HEK293 (cell line): ENCODE measurements at regions not wholly inside any gene's neighbourhood (a gene's known extent, or its start where the extent isn't known, plus 50 kb on each side); places are given as distances from the start of the nearest gene placed in this dataset.

Experiments used
- CTCF ChIA-PET: fragments of 350-600 bp; formaldehyde crosslinking; extraction: SDS; loops from one replicate; lab custom pipeline; 2021; ENCODE audit warnings: antibody characterized with exemption; lab: Yijun Ruan, JAX
- POLR2A ChIA-PET: fragments of 300-600 bp; formaldehyde crosslinking; extraction: SDS; loops from one replicate; lab custom pipeline; 2020; ENCODE audit warnings: antibody characterized with exemption, inconsistent platforms; lab: Yijun Ruan, JAX
- H3K27ac ChIP-seq: fragments of 200-500 bp; sonication (Bioruptor generic); 2 replicates; pipeline ENCODE4 v1.5.1; 2014; ENCODE audit warnings: low read depth, low read length, control low read depth, inconsistent platforms; ENCODE audit errors: extremely low read depth
- H3K36me3 ChIP-seq, 2 experiments: fragments of 200-500 bp in 1 of 2; sonication (Bioruptor generic) in 1 of 2; 1 replicate in 1 of 2; 2 replicates in 1 of 2; pipeline ENCODE4 v1.5.1; 2014 to 2017; ENCODE audit warnings: inconsistent platforms in 2 of 2, low read length in 2 of 2; ENCODE audit not compliant: control insufficient read depth in 2 of 2, insufficient read depth in 1 of 2
- H3K4me1 ChIP-seq: fragments of 200-500 bp; sonication (Bioruptor generic); 2 replicates; pipeline ENCODE4 v1.5.1; 2014; ENCODE audit warnings: mild to moderate bottlenecking, low read length, inconsistent platforms; ENCODE audit not compliant: control insufficient read depth, insufficient read depth
- H3K4me3 ChIP-seq: 2 replicates; pipeline ENCODE4 v1.5.1; 2011; ENCODE audit warnings: low read depth, mild to moderate bottlenecking, control low read depth, low read length, moderate library complexity
- H3K9me3 ChIP-seq: fragments of 200-500 bp; sonication (Bioruptor generic); 2 replicates; pipeline ENCODE4 v1.5.1; 2014; ENCODE audit warnings: low read depth, low read length, inconsistent platforms; ENCODE audit not compliant: control insufficient read depth, insufficient read depth
- GLI2 ChIP-seq: fragments of 450-650 bp; formaldehyde crosslinking; IDR thresholded peaks from 2 replicates; pipeline ENCODE4; 2017; ENCODE audit warnings: missing biosample characterization, missing genetic modification characterization, low read depth, borderline replicate concordance
- KLF9 ChIP-seq: fragments of 450-650 bp; formaldehyde crosslinking; IDR thresholded peaks from 2 replicates; pipeline ENCODE4 v1.5.1; 2016; ENCODE audit warnings: missing biosample characterization, missing genetic modification characterization, low read depth
- REPIN1 ChIP-seq: fragments of 450-650 bp; formaldehyde crosslinking; IDR thresholded peaks from 2 replicates; pipeline ENCODE4 v1.5.1; 2017; ENCODE audit warnings: missing biosample characterization, missing genetic modification characterization, low read depth
- WT1 ChIP-seq: fragments of 450-650 bp; formaldehyde crosslinking; IDR thresholded peaks from 2 replicates; pipeline ENCODE4 v1.5.1; 2016; ENCODE audit warnings: missing biosample characterization, missing genetic modification characterization
- ZEB2 ChIP-seq: fragments of 450-650 bp; formaldehyde crosslinking; IDR thresholded peaks from 2 replicates; pipeline ENCODE4 v1.5.1; 2016; ENCODE audit warnings: missing biosample characterization, missing genetic modification characterization
- ZNF112 ChIP-seq: fragments of 450-650 bp; formaldehyde crosslinking; IDR thresholded peaks from 2 replicates; pipeline ENCODE4 v1.5.0; 2017; ENCODE audit warnings: missing biosample characterization, missing genetic modification characterization
- ZNF114 ChIP-seq: fragments of 450-650 bp; formaldehyde crosslinking; IDR thresholded peaks from 2 replicates; pipeline ENCODE4 v1.5.0; 2017; ENCODE audit warnings: missing biosample characterization, missing genetic modification characterization
- ZNF133 ChIP-seq: fragments of 450-650 bp; formaldehyde crosslinking; IDR thresholded peaks from 2 replicates; pipeline ENCODE4 v1.5.1; 2016; ENCODE audit warnings: missing biosample characterization, missing genetic modification characterization
- ZNF274 ChIP-seq, 2 experiments: fragments of 200-500 bp in 1 of 2; fragments of 450-650 bp in 1 of 2; sonication (Bioruptor generic) in 1 of 2; formaldehyde crosslinking in 1 of 2; IDR thresholded peaks; 2 replicates each; pipeline versions ENCODE4 v1.5.1 to v1.6.1; 2014 to 2016; ENCODE audit warnings: borderline replicate concordance in 1 of 2, inconsistent platforms in 1 of 2, low read length in 1 of 2, missing biosample characterization in 1 of 2, missing genetic modification characterization in 1 of 2
- ZNF335 ChIP-seq: fragments of 450-650 bp; formaldehyde crosslinking; conservative IDR thresholded peaks from 2 replicates; pipeline ENCODE4 v1.5.1; 2016; ENCODE audit warnings: missing biosample characterization, missing genetic modification characterization
- ZNF404 ChIP-seq: fragments of 450-650 bp; formaldehyde crosslinking; IDR thresholded peaks from 2 replicates; pipeline ENCODE4 v1.5.1; 2017; ENCODE audit warnings: missing biosample characterization, missing genetic modification characterization
- ZNF548 ChIP-seq: fragments of 450-650 bp; formaldehyde crosslinking; IDR thresholded peaks from 2 replicates; pipeline ENCODE4 v1.5.1; 2016; ENCODE audit warnings: missing biosample characterization, missing genetic modification characterization
- ZNF555 ChIP-seq: fragments of 450-650 bp; formaldehyde crosslinking; conservative IDR thresholded peaks from 2 replicates; pipeline ENCODE4 v1.5.1; 2017; ENCODE audit warnings: missing biosample characterization, mild to moderate bottlenecking, missing genetic modification characterization, inconsistent platforms
- ZNF658 ChIP-seq: fragments of 450-650 bp; formaldehyde crosslinking; IDR thresholded peaks from 2 replicates; pipeline ENCODE4; 2016; ENCODE audit warnings: missing biosample characterization, missing genetic modification characterization
- ZNF701 ChIP-seq: fragments of 450-650 bp; formaldehyde crosslinking; IDR thresholded peaks from 2 replicates; pipeline ENCODE4 v1.5.1; 2016; ENCODE audit warnings: missing biosample characterization, missing genetic modification characterization
- ZNF747 ChIP-seq: fragments of 450-650 bp; formaldehyde crosslinking; IDR thresholded peaks from 2 replicates; pipeline ENCODE4 v1.5.1; 2016; ENCODE audit warnings: missing biosample characterization, missing genetic modification characterization
- TF ChIP-seq, protein P1 (sequence below): fragments of 450-650 bp; formaldehyde crosslinking; IDR thresholded peaks from 2 replicates; pipeline ENCODE4 v1.5.1; 2016; ENCODE audit warnings: missing biosample characterization, missing genetic modification characterization
- TF ChIP-seq, protein P2 (sequence below): fragments of 450-650 bp; formaldehyde crosslinking; IDR thresholded peaks from 2 replicates; pipeline ENCODE4 v1.5.1; 2016; ENCODE audit warnings: missing biosample characterization, missing genetic modification characterization
- TF ChIP-seq, protein P3 (sequence below): fragments of 450-650 bp; IDR thresholded peaks from 2 replicates; pipeline ENCODE4 v1.5.1; 2018; ENCODE audit warnings: missing biosample characterization, mild to moderate bottlenecking, missing genetic modification characterization
- TF ChIP-seq, protein P4 (sequence below): fragments of 450-650 bp; formaldehyde crosslinking; IDR thresholded peaks from 2 replicates; pipeline ENCODE4 v1.5.1; 2016; ENCODE audit warnings: missing biosample characterization, missing genetic modification characterization
- TF ChIP-seq, protein P5 (sequence below): fragments of 450-650 bp; formaldehyde crosslinking; IDR thresholded peaks from 2 replicates; pipeline ENCODE4 v1.5.1; 2016; ENCODE audit warnings: missing biosample characterization, missing genetic modification characterization
- TF ChIP-seq, protein P6 (sequence below): fragments of 450-650 bp; formaldehyde crosslinking; IDR thresholded peaks from 2 replicates; pipeline ENCODE4 v1.5.1; 2017; ENCODE audit warnings: missing biosample characterization, missing genetic modification characterization

DNA sequence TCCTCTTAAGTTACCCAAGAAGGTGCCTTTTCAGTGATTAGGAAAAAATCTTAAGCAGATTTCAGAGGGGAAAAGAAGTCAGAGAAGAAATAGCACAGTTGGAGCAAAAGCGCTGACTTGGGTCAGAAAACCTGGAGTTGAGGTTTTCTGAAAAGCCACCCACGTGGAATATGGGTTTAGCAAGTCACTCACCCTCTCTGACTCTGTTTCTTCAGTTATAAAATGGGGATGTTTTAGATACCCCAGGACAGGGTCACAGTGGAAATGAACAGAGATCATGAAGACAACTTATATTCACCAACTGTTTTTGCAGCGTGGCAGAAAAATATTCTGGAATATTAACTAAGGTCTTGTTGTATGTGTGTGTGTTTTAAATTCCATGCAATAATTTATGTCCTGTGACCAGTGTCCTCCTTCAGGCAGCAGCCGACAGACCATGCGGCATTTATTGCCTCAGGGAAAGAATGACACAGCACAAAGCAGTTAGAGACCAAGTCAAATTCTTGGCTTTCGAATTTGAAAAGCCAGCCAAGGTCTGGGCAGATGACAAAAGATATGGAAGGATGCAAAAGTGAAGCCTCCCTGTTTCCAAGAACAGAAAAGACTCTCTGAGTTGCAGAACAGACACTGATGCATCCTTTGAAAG is 119.9 kb downstream of the MIAT start:
- ChIA-PET CTCF (interaction anchor here (0.7 kb wide), 1 partner anchor 16 kb away, joined by 3 read pairs; no protein-coding TSS in a partner anchor), POLR2A (no interaction called here)
- H3K9me3 ChIP-seq: no peaks in the 10 kb centered on the region
- no peak overlapping the region for H3K4me3 ChIP-seq
- no peaks in the 10 kb centered on the region for H3K4me1 ChIP-seq
- H3K36me3 ChIP-seq: peaks cover 0 to 26% of the 10 kb centered on the region in 2 experiments; a peak in 2 of 3 replicates
- no peak overlapping the region for H3K27ac ChIP-seq
- TF ChIP-seq, protein P1, sequence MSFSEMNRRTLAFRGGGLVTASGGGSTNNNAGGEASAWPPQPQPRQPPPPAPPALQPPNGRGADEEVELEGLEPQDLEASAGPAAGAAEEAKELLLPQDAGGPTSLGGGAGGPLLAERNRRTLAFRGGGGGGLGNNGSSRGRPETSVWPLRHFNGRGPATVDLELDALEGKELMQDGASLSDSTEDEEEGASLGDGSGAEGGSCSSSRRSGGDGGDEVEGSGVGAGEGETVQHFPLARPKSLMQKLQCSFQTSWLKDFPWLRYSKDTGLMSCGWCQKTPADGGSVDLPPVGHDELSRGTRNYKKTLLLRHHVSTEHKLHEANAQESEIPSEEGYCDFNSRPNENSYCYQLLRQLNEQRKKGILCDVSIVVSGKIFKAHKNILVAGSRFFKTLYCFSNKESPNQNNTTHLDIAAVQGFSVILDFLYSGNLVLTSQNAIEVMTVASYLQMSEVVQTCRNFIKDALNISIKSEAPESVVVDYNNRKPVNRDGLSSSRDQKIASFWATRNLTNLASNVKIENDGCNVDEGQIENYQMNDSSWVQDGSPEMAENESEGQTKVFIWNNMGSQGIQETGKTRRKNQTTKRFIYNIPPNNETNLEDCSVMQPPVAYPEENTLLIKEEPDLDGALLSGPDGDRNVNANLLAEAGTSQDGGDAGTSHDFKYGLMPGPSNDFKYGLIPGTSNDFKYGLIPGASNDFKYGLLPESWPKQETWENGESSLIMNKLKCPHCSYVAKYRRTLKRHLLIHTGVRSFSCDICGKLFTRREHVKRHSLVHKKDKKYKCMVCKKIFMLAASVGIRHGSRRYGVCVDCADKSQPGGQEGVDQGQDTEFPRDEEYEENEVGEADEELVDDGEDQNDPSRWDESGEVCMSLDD: no peak
- no peak for TF ChIP-seq ZNF114

DNA sequence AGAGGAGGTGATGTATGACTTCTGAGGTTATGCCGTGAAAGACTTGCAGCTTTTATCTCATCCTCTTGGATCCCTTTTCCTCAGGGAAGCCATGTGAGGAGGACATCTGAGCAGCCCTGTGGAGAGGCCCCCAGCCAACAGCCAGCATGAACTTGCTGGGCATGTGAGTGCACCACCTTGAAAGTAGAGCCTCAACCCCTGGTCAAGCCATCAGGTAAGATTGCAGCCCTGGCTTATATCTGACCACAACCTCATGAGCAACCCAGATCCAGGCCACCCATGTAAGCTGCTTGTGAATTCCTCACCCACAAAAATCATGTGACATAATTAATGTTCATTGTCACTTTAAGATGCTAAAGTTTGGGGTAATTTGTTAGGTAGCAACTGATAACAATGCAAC is 121.0 kb downstream of the MIAT start:
- TF ChIP-seq, protein P2, sequence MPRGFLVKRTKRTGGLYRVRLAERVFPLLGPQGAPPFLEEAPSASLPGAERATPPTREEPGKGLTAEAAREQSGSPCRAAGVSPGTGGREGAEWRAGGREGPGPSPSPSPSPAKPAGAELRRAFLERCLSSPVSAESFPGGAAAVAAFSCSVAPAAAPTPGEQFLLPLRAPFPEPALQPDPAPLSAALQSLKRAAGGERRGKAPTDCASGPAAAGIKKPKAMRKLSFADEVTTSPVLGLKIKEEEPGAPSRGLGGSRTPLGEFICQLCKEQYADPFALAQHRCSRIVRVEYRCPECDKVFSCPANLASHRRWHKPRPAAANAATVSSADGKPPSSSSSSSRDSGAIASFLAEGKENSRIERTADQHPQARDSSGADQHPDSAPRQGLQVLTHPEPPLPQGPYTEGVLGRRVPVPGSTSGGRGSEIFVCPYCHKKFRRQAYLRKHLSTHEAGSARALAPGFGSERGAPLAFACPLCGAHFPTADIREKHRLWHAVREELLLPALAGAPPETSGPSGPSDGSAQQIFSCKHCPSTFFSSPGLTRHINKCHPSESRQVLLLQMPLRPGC (tag by site-specific recombination): no peak
- TF ChIP-seq ZEB2: no peak
- no peak for TF ChIP-seq WT1 (tag by site-specific recombination)
- TF ChIP-seq ZNF701 (tag by site-specific recombination): no peak
- TF ChIP-seq REPIN1 (tag by site-specific recombination): no peak
- TF ChIP-seq, protein P3, sequence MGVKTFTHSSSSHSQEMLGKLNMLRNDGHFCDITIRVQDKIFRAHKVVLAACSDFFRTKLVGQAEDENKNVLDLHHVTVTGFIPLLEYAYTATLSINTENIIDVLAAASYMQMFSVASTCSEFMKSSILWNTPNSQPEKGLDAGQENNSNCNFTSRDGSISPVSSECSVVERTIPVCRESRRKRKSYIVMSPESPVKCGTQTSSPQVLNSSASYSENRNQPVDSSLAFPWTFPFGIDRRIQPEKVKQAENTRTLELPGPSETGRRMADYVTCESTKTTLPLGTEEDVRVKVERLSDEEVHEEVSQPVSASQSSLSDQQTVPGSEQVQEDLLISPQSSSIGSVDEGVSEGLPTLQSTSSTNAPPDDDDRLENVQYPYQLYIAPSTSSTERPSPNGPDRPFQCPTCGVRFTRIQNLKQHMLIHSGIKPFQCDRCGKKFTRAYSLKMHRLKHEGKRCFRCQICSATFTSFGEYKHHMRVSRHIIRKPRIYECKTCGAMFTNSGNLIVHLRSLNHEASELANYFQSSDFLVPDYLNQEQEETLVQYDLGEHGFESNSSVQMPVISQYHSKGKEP (tag by site-specific recombination): no peak
- no peak for TF ChIP-seq GLI2
- TF ChIP-seq ZNF133 (tag by site-specific recombination): no peak
- TF ChIP-seq, protein P4, sequence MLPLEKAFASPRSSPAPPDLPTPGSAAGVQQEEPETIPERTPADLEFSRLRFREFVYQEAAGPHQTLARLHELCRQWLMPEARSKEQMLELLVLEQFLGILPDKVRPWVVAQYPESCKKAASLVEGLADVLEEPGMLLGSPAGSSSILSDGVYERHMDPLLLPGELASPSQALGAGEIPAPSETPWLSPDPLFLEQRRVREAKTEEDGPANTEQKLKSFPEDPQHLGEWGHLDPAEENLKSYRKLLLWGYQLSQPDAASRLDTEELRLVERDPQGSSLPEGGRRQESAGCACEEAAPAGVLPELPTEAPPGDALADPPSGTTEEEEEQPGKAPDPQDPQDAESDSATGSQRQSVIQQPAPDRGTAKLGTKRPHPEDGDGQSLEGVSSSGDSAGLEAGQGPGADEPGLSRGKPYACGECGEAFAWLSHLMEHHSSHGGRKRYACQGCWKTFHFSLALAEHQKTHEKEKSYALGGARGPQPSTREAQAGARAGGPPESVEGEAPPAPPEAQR (tag by site-specific recombination): no peak
- TF ChIP-seq ZNF658 (tag by site-specific recombination): no peak
- TF ChIP-seq ZNF555 (tag by site-specific recombination): no peak
- TF ChIP-seq ZNF335 (tag by site-specific recombination): no peak
- TF ChIP-seq, protein P5, sequence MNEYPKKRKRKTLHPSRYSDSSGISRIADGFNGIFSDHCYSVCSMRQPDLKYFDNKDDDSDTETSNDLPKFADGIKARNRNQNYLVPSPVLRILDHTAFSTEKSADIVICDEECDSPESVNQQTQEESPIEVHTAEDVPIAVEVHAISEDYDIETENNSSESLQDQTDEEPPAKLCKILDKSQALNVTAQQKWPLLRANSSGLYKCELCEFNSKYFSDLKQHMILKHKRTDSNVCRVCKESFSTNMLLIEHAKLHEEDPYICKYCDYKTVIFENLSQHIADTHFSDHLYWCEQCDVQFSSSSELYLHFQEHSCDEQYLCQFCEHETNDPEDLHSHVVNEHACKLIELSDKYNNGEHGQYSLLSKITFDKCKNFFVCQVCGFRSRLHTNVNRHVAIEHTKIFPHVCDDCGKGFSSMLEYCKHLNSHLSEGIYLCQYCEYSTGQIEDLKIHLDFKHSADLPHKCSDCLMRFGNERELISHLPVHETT: no peak
- TF ChIP-seq, protein P6, sequence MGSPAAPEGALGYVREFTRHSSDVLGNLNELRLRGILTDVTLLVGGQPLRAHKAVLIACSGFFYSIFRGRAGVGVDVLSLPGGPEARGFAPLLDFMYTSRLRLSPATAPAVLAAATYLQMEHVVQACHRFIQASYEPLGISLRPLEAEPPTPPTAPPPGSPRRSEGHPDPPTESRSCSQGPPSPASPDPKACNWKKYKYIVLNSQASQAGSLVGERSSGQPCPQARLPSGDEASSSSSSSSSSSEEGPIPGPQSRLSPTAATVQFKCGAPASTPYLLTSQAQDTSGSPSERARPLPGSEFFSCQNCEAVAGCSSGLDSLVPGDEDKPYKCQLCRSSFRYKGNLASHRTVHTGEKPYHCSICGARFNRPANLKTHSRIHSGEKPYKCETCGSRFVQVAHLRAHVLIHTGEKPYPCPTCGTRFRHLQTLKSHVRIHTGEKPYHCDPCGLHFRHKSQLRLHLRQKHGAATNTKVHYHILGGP (tag by site-specific recombination): no peak
- no peak for TF ChIP-seq ZNF274 (IDR thresholded peaks at IDR 0.05; ENCODE audit: low read length)
- no peak for TF ChIP-seq ZNF274 (tag by site-specific recombination; IDR thresholded peaks at IDR 0.05; ENCODE audit: borderline replicate concordance)
- TF ChIP-seq ZNF404 (tag by site-specific recombination): no peak
- TF ChIP-seq ZNF747 (tag by site-specific recombination): no peak
- TF ChIP-seq ZNF112: no peak
- no peak for TF ChIP-seq ZNF548 (tag by site-specific recombination)
- TF ChIP-seq KLF9: no peak
- TF ChIP-seq, all 188 proteins: peak for 0
- H3K4me3 ChIP-seq: no peak overlapping the region
- H3K9me3 ChIP-seq: no peaks in the 10 kb centered on the region
- POLR2A ChIA-PET: no interaction called here
- no peaks in the 10 kb centered on the region for H3K4me1 ChIP-seq
- no peak overlapping the region for H3K27ac ChIP-seq
- CTCF ChIA-PET: no interaction called here
- H3K36me3 ChIP-seq: peaks cover 0 to 26% of the 10 kb centered on the region in 2 experiments; a peak in 2 of 3 replicates
